ENCODE measurements at regions not wholly inside any gene's neighbourhood (a gene's known extent, or its start where the extent isn't known, plus 50 kb on each side); places are given as distances from the start of the nearest gene placed in this dataset.

DNA sequence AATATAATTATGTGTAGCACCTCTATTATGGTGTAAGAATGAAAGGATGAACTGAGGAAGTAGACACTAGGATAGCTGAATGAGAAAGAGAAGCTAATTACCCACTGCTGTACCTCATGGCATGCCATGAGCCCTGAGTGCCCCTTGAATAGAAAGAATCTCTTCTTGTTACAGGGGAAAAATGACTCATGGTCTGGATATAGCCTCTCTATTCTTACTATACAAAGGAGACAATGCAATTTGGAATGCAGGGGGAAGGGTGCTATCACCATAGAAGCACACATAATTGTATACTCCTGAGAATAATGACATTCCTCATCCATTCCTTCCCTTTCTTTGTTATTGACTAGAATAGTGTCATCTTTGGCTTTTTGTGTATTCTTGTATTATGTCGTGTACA, 385.2 kb downstream of the CDH7 start:
- TF ChIP-seq, protein P1, sequence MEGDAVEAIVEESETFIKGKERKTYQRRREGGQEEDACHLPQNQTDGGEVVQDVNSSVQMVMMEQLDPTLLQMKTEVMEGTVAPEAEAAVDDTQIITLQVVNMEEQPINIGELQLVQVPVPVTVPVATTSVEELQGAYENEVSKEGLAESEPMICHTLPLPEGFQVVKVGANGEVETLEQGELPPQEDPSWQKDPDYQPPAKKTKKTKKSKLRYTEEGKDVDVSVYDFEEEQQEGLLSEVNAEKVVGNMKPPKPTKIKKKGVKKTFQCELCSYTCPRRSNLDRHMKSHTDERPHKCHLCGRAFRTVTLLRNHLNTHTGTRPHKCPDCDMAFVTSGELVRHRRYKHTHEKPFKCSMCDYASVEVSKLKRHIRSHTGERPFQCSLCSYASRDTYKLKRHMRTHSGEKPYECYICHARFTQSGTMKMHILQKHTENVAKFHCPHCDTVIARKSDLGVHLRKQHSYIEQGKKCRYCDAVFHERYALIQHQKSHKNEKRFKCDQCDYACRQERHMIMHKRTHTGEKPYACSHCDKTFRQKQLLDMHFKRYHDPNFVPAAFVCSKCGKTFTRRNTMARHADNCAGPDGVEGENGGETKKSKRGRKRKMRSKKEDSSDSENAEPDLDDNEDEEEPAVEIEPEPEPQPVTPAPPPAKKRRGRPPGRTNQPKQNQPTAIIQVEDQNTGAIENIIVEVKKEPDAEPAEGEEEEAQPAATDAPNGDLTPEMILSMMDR (IDR thresholded peaks at IDR 0.05 in 2 of 3, conservative IDR thresholded peaks at IDR 0.05 in 1 of 3; ENCODE audit: control insufficient read depth in 2 of 3, extremely low read depth in 1 of 3, insufficient read depth in 1 of 3, low read depth in 3 of 3, low read length in 3 of 3) = no peak
- TF ChIP-seq MYB (IDR thresholded peaks at IDR 0.05; ENCODE audit: borderline replicate concordance, low read depth, low read length) = no peak
- TF ChIP-seq ESRRA (IDR thresholded peaks at IDR 0.05; ENCODE audit: low read length) = no peak
- no peak for TF ChIP-seq ZNF384 (IDR thresholded peaks at IDR 0.05; ENCODE audit: borderline replicate concordance, low read depth, low read length)
- TF ChIP-seq, protein P2, sequence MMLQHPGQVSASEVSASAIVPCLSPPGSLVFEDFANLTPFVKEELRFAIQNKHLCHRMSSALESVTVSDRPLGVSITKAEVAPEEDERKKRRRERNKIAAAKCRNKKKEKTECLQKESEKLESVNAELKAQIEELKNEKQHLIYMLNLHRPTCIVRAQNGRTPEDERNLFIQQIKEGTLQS (IDR thresholded peaks at IDR 0.05; ENCODE audit: borderline replicate concordance, extremely low read depth, low read depth, low read length) = no peak
- no peak for TF ChIP-seq NFIC (IDR thresholded peaks at IDR 0.05; ENCODE audit: low read depth, low read length)
- no peak for TF ChIP-seq EZH2 (IDR thresholded peaks at IDR 0.05; ENCODE audit: borderline replicate concordance, control insufficient read depth, low read depth, low read length)
- TF ChIP-seq CEBPB (IDR thresholded peaks at IDR 0.05; ENCODE audit: borderline replicate concordance in 1 of 2, low read depth in 2 of 2, low read length in 2 of 2) = no peak
- no peak for TF ChIP-seq POLR2AphosphoS5 (IDR thresholded peaks at IDR 0.05; ENCODE audit: low read length)
- TF ChIP-seq CREB1 (IDR thresholded peaks at IDR 0.05; ENCODE audit: low read depth) = no peak
